ENCODE measurements at regions not wholly inside any gene's neighbourhood (a gene's known extent, or its start where the extent isn't known, plus 50 kb on each side); places are given as distances from the start of the nearest gene placed in this dataset.

GRCh38 chr1:64401285-64401684, 68.6 kb upstream of the CACHD1 start:
- no peak overlapping the region for H4K5ac ChIP-seq (ENCODE audit: low read depth, low read length)
- intact Hi-C loops (cut with micrococcal nuclease) (no loop called here), dilution Hi-C loops (cut with HindIII; ENCODE audit: low sequenced_read_pairs, unreplicated experiment) (no loop called here), in situ Hi-C loops (cut with MboI; ENCODE audit: low sequenced_read_pairs) (no loop called here)
- TF ChIP-seq RFX5 (IDR thresholded peaks at IDR 0.05; ENCODE audit: low read depth, low read length) (no peak), CEBPB (IDR thresholded peaks at IDR 0.05; ENCODE audit: low read depth, low read length) (no peak), SMC3 (IDR thresholded peaks at IDR 0.05; ENCODE audit: low read depth, low read length) (no peak), RAD21 (IDR thresholded peaks at IDR 0.05; ENCODE audit: low read length) (no peak), CHD1 (IDR thresholded peaks at IDR 0.05; ENCODE audit: low read depth, low read length) (no peak), BHLHE40 (IDR thresholded peaks at IDR 0.05; ENCODE audit: low read depth, low read length) (no peak), CTCF (conservative IDR thresholded peaks at IDR 0.05; ENCODE audit: low read depth, low read length) (no peak), MAZ (IDR thresholded peaks at IDR 0.05; ENCODE audit: borderline replicate concordance, low read depth, low read length) (no peak), RCOR1 (IDR thresholded peaks at IDR 0.05; ENCODE audit: insufficient replicate concordance, low read length) (no peak), MXI1 (IDR thresholded peaks at IDR 0.05; ENCODE audit: borderline replicate concordance, low read depth, low read length) (no peak), FOS (IDR thresholded peaks at IDR 0.05; ENCODE audit: low read depth, low read length) (no peak), MAFK (IDR thresholded peaks at IDR 0.05; ENCODE audit: low read depth, low read length) (no peak), USF2 (IDR thresholded peaks at IDR 0.05; ENCODE audit: low read depth, low read length) (no peak)
- no peaks in the 10 kb centered on the region; the same call in none of the 2 replicates for H3K27me3 ChIP-seq (ENCODE audit: control insufficient read depth, insufficient read depth, low read length)
- no peak overlapping the region for H3K4me2 ChIP-seq (ENCODE audit: low read depth, low read length)
- no peak overlapping the region for H3K27ac ChIP-seq (ENCODE audit: insufficient read depth, low read length)
- H3K14ac ChIP-seq (replicated peaks; ENCODE audit: low read depth, low read length): no peak overlapping the region
- H3K4me1 ChIP-seq (ENCODE audit: control insufficient read depth, insufficient read depth, low read length): no peaks in the 10 kb centered on the region
- no CpG with 5 or more reads among the region's 1 CpG for WGBS, 2 experiments (ENCODE audit: extremely low coverage in 2 of 2, insufficient read length in 1 of 2)
- H2BK120ac ChIP-seq (ENCODE audit: low read depth, low read length): no peak overlapping the region
- no peak overlapping the region for H4K91ac ChIP-seq (ENCODE audit: insufficient read depth, low read depth, low read length)
- ATAC-seq (ENCODE audit: low read depth): no peak
- no peak overlapping the region for H2AFZ ChIP-seq (replicated peaks; ENCODE audit: low read length, poor library complexity)
- no peaks in the 10 kb centered on the region for H4K20me1 ChIP-seq (ENCODE audit: insufficient read depth, low read length)
- no peak overlapping the region for H3K4me3 ChIP-seq (ENCODE audit: insufficient read depth, low read depth, low read length)
- H4K8ac ChIP-seq (ENCODE audit: low read depth in 2 of 2, low read length in 2 of 2): no peak overlapping the region
- H2BK15ac ChIP-seq (ENCODE audit: low read depth, low read length): no peak overlapping the region
- no peaks in the 10 kb centered on the region for H3K79me1 ChIP-seq (ENCODE audit: low read depth in 1 of 2, low read length in 2 of 2)
- no peak overlapping the region for H3K4ac ChIP-seq (ENCODE audit: low read depth, low read length)
- no peak overlapping the region for H3K23ac ChIP-seq (ENCODE audit: low read depth, low read length)
- no peaks in the 10 kb centered on the region for H3K9me1 ChIP-seq (ENCODE audit: insufficient read depth, low read length)
- H3K36me3 ChIP-seq (ENCODE audit: control insufficient read depth, insufficient read depth, low read length): no peaks in the 10 kb centered on the region
- H2BK20ac ChIP-seq (ENCODE audit: low read depth, low read length): no peak overlapping the region
- ChIA-PET POLR2A (ENCODE audit: unreplicated experiment) (no interaction called here), CTCF (no interaction called here)
- BruUV-seq (replicated peaks): no TSS peak
- H3K9ac ChIP-seq (ENCODE audit: low read depth, low read length): no peak overlapping the region
- no peak for DNase-seq
- H2AK5ac ChIP-seq (ENCODE audit: low read depth, low read length): no peak overlapping the region
- no peaks in the 10 kb centered on the region for H3K9me3 ChIP-seq (ENCODE audit: control insufficient read depth, insufficient read depth, low read length)
- no peak overlapping the region for H2AK9ac ChIP-seq (replicated peaks; ENCODE audit: low read depth, low read length, poor library complexity)
- no peak overlapping the region for H3K18ac ChIP-seq (ENCODE audit: low read depth, low read length)
- H3K56ac ChIP-seq (ENCODE audit: extremely low read depth, insufficient read depth, low read length): no peak overlapping the region
- no peak overlapping the region for H2BK5ac ChIP-seq (ENCODE audit: low read depth, low read length, poor library complexity, severe bottlenecking)
